VCaP (cell line): ENCODE measurements at regions not wholly inside any gene's neighbourhood (a gene's known extent, or its start where the extent isn't known, plus 50 kb on each side); places are given as distances from the start of the nearest gene placed in this dataset.

Experiments used
- H3K27ac ChIP-seq: fragments of 450-650 bp; 2 replicates; pipeline ENCODE4 v1.5.1; 2017
- TF ChIP-seq, protein P1 (sequence below): fragments of 450-650 bp; conservative IDR thresholded peaks from 2 replicates; pipeline ENCODE4 v1.5.1; 2017; ENCODE audit warnings: mild to moderate bottlenecking, moderate library complexity

DNA sequence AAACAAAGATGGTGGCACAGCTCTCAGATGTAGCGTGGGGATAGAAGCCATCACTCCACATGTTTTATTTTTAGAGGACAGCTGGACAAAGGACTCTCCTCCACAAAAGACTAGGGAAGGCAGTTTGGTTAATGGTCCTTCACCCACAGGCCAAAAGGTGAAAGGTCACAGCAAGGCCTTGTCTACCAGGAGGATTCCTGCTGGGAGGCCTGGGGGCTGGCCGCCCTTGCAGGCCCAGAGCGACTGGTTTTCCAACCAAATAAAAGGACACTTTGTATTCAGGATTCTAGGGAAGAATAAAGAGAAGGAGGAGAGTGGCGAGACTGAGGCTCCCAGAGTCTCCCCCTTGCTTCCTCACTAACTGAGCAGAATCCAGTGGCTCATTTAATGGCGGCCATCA lies 94.3 kb downstream of the AXIN2 start:
- no peak overlapping the region for H3K27ac ChIP-seq
- TF ChIP-seq, protein P1, sequence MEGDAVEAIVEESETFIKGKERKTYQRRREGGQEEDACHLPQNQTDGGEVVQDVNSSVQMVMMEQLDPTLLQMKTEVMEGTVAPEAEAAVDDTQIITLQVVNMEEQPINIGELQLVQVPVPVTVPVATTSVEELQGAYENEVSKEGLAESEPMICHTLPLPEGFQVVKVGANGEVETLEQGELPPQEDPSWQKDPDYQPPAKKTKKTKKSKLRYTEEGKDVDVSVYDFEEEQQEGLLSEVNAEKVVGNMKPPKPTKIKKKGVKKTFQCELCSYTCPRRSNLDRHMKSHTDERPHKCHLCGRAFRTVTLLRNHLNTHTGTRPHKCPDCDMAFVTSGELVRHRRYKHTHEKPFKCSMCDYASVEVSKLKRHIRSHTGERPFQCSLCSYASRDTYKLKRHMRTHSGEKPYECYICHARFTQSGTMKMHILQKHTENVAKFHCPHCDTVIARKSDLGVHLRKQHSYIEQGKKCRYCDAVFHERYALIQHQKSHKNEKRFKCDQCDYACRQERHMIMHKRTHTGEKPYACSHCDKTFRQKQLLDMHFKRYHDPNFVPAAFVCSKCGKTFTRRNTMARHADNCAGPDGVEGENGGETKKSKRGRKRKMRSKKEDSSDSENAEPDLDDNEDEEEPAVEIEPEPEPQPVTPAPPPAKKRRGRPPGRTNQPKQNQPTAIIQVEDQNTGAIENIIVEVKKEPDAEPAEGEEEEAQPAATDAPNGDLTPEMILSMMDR, result no peak

DNA sequence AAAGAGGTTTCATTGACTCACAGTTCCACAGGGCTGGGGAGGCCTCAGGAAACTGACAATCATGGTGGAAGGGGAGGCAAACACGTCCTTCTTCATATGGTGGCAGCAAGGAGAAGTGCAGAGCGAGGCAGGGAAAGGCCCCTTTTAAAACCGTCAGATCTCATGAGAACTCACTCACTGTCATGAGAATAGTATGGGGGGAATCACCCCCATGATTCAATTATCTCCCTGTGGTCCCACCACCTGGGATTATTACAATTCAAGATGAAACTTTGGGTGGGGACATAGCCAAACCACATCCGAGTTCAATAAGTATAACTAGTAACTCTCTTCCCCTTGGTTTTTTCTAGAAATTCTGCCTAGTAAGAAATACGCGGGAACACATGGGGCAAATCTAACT lies 94.9 kb downstream of the AXIN2 start:
- no peak overlapping the region for H3K27ac ChIP-seq
- TF ChIP-seq, protein P1, result no peak

GRCh38 chr17:65463242-65463641 lies 98.2 kb downstream of the AXIN2 start:
- no peak overlapping the region for H3K27ac ChIP-seq
- TF ChIP-seq, protein P1, result no peak

- TF ChIP-seq, protein P1, result no peak
- H3K27ac ChIP-seq, result no peak overlapping the region
These were observed 101.6 kb downstream of the AXIN2 start for GRCh38 chr17:65459677-65460347.

DNA sequence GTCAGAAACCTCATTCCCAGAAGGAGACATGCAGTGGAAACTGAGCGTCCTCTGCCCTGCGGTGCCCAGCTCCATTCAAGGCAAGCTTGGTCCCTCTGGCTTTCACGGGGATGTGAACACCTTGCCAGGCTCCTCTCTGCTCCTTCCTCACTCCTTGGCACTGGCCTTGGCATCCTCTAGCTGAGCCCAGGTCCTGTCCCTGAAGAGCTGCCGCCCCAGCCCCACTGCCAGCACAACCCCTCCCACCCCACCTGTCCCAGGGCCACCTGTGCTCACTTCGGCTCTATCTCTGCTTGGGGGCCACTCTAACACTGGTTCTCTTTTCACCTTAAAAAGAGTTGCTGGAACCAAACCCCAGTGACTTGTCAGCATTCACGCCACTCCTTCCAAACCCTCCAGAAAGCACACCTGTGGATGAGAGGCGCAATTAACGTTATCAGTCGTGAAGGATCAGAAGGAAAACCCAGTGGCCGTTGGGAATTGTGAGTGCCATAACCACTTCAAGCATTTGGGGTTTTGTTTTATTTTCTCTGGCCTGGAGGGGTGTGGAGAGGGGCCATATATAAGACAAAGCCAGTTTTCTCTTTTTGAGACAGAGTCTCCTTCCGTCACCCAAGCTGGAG lies 103.7 kb downstream of the AXIN2 start:
- H3K27ac ChIP-seq, result no peak overlapping the region
- TF ChIP-seq, protein P1, result no peak

- H3K27ac ChIP-seq, result no peak overlapping the region
- TF ChIP-seq, protein P1, result no peak
These were observed 104.3 kb downstream of the AXIN2 start for GRCh38 chr17:65457183-65457582.

GRCh38 chr17:65456368-65457151 lies 104.9 kb downstream of the AXIN2 start:
- TF ChIP-seq, protein P1, result no peak
- no peak overlapping the region for H3K27ac ChIP-seq
